SU-DHL-6 (cell line): ENCODE measurements at regions not wholly inside any gene's neighbourhood (a gene's known extent, or its start where the extent isn't known, plus 50 kb on each side); places are given as distances from the start of the nearest gene placed in this dataset.
"Not testable (repeated sequence)": the region's sequence is repeated elsewhere in the genome, so short reads cannot be mapped to it uniquely, and the experiment has no call there.

Experiments used
- H2AFZ ChIP-seq: fragments of 200-600 bp; sonication (generic); 2 replicates; pipeline ENCODE4 v1.6.1; 2014; ENCODE audit warnings: low read depth, mild to moderate bottlenecking, moderate library complexity, mixed read lengths, antibody characterized with exemption, low read length; ENCODE audit not compliant: severe bottlenecking
- H3F3A ChIP-seq: fragments of 200-600 bp; shearing (Covaris generic); 2 replicates; pipeline ENCODE4 v1.6.0; 2016; ENCODE audit warnings: antibody characterized with exemption, mild to moderate bottlenecking; ENCODE audit not compliant: insufficient read depth
- H3K27ac ChIP-seq: fragments of 200-600 bp; sonication (generic); 2 replicates; pipeline ENCODE4 v1.5.1; 2016; ENCODE audit warnings: low read depth, mild to moderate bottlenecking, low read length, moderate library complexity, mixed read lengths
- H3K27me3 ChIP-seq: fragments of 200-600 bp; sonication (generic), shearing (Covaris generic); 2 replicates; pipeline ENCODE4 v1.6.0; 2014; ENCODE audit warnings: mild to moderate bottlenecking, low read length
- H3K36me3 ChIP-seq: fragments of 200-600 bp; sonication (generic); 2 replicates; pipeline ENCODE4 v1.6.1; 2014; ENCODE audit warnings: mild to moderate bottlenecking, low read length, mixed read lengths
- H3K4me2 ChIP-seq: fragments of 300-600, 200-600 bp; shearing (Covaris generic), sonication (generic); 2 replicates; pipeline ENCODE4 v1.6.0; 2014; ENCODE audit warnings: low read length, low read depth, mild to moderate bottlenecking; ENCODE audit not compliant: poor library complexity, severe bottlenecking
- H3K4me3 ChIP-seq: fragments of 200-600 bp; sonication (generic); 2 replicates; pipeline ENCODE4 v1.5.1; 2014; ENCODE audit warnings: antibody characterized with exemption, low read length, mild to moderate bottlenecking, mixed read lengths; ENCODE audit not compliant: insufficient read depth, poor library complexity, severe bottlenecking
- H3K79me2 ChIP-seq: fragments of 200-600 bp; sonication (generic); 2 replicates; pipeline ENCODE4 v1.6.1; 2014; ENCODE audit warnings: mild to moderate bottlenecking, low read length, moderate library complexity; ENCODE audit not compliant: insufficient read depth
- H3K9ac ChIP-seq: fragments of 200-600 bp; sonication (generic); 2 replicates; pipeline ENCODE4 v1.7.0; 2014; ENCODE audit warnings: mild to moderate bottlenecking, low read length
- H3K9me2 ChIP-seq: fragments of 200-600 bp; sonication (generic); replicated peaks from 2 replicates; pipeline ENCODE4 v1.6.1; 2014; ENCODE audit warnings: low read length; ENCODE audit not compliant: insufficient read depth
- H3K9me3 ChIP-seq: fragments of 200-600 bp; sonication (generic); 2 replicates; pipeline ENCODE4 v1.6.1; 2014; ENCODE audit warnings: low read length, mixed read lengths; ENCODE audit not compliant: insufficient read depth
- H4K20me1 ChIP-seq: fragments of 200-600 bp; sonication (generic); 2 replicates; pipeline ENCODE4 v1.6.1; 2014; ENCODE audit warnings: low read depth, mild to moderate bottlenecking, antibody characterized with exemption, low read length, moderate library complexity, mixed read lengths
- EZH2phosphoT487 ChIP-seq: fragments of 200-600 bp; sonication (generic), shearing (Covaris generic); conservative IDR thresholded peaks from 2 replicates; pipeline ENCODE4 v1.6.1; 2018; ENCODE audit warnings: mild to moderate bottlenecking, antibody characterized with exemption, low read length, moderate library complexity, mixed read lengths
- TF ChIP-seq, protein P1 (sequence below): fragments of 200-600 bp; sonication (generic); IDR thresholded peaks from one replicate; pipeline ENCODE4 v1.5.1; 2017; ENCODE audit warnings: antibody characterized with exemption, mild to moderate bottlenecking, low read length, moderate library complexity; ENCODE audit not compliant: insufficient read depth, poor library complexity, severe bottlenecking

DNA sequence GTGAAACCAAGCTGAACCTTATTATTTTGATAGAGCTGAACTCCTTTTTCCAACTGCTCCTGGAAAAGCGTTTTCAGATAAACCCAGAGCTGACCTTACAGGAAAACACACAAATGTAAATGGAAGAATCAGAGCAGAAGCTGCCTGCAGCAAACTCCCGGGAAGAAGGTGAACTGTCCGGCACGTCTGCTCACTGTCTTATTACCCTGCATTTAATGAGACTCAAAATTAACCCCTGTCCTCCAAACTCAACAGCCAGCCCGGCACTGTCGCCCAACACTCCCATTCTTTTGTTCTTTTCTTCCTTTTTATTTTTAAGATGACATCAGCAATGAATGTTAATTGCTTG is 1046.9 kb upstream of the FLRT2 start:
- TF ChIP-seq, protein P1, sequence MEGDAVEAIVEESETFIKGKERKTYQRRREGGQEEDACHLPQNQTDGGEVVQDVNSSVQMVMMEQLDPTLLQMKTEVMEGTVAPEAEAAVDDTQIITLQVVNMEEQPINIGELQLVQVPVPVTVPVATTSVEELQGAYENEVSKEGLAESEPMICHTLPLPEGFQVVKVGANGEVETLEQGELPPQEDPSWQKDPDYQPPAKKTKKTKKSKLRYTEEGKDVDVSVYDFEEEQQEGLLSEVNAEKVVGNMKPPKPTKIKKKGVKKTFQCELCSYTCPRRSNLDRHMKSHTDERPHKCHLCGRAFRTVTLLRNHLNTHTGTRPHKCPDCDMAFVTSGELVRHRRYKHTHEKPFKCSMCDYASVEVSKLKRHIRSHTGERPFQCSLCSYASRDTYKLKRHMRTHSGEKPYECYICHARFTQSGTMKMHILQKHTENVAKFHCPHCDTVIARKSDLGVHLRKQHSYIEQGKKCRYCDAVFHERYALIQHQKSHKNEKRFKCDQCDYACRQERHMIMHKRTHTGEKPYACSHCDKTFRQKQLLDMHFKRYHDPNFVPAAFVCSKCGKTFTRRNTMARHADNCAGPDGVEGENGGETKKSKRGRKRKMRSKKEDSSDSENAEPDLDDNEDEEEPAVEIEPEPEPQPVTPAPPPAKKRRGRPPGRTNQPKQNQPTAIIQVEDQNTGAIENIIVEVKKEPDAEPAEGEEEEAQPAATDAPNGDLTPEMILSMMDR: no peak
- TF ChIP-seq EZH2phosphoT487: no peak
- Histone ChIP-seq H2AFZ (no peak overlapping the region), H3K4me3 (no peak overlapping the region), H3K9ac (no peak overlapping the region), H3K79me2 (no peaks in the 10 kb centered on the region), H3K27me3 (no peaks in the 10 kb centered on the region), H4K20me1 (no peaks in the 10 kb centered on the region), H3K9me3 (no peaks in the 10 kb centered on the region), H3K4me2 (no peak overlapping the region), H3K36me3 (no peaks in the 10 kb centered on the region), H3F3A (no peaks in the 10 kb centered on the region), H3K9me2 (no peaks in the 10 kb centered on the region), H3K27ac (no peak overlapping the region)

DNA sequence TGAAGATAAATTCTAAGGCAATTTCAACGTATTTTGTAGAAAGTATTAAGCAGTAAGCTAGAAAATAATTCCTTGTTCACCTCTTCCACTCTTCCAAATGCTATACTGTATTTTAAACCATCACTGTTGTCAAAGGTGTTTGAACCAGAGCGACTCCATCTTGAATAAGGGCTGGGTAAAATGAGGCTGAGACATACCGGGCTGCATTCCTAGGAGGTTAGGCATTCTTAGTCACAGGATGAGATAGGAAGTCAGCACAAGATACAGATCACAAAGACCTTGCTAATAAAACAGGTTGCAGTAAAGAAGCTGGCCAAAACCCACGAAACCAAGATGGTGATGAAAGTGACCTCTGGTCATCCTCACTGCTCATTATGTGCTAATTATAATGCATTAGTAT is 1045.7 kb upstream of the FLRT2 start:
- not testable (repeated sequence) for H3K27me3 ChIP-seq, H3K4me2 ChIP-seq, H3K9ac ChIP-seq, H3K9me2 ChIP-seq, H3K27ac ChIP-seq, H4K20me1 ChIP-seq, H3F3A ChIP-seq, H3K36me3 ChIP-seq, H3K9me3 ChIP-seq, H3K4me3 ChIP-seq, H3K79me2 ChIP-seq, H2AFZ ChIP-seq

DNA sequence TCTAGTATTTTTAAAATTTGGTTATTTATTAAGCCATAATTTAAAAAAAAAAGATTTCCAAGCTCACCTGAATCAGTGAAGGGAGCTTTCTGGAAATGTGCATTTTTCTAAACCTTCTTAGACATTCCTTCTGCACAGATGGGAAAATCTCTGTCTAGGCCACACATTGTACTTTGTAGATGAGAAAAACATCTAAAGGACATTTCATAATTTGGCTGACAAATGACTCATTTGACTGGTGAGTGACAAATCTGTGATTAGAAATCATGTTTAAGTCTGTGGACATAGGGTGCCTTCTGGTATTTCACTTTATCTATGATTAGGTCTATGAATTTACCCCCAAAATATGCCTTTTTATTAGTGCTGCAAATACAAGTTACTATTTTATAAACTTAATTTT is 1044.9 kb upstream of the FLRT2 start:
- Histone ChIP-seq H3K4me2 (no peak overlapping the region), H3K4me3 (no peak overlapping the region), H4K20me1 (no peaks in the 10 kb centered on the region), H3K79me2 (no peaks in the 10 kb centered on the region), H2AFZ (no peak overlapping the region), H3K9ac (no peak overlapping the region), H3K36me3 (no peaks in the 10 kb centered on the region), H3F3A (no peaks in the 10 kb centered on the region), H3K9me3 (no peaks in the 10 kb centered on the region), H3K27me3 (no peaks in the 10 kb centered on the region), H3K27ac (no peak overlapping the region), H3K9me2 (no peaks in the 10 kb centered on the region)
- TF ChIP-seq EZH2phosphoT487: no peak
- TF ChIP-seq, protein P1: no peak

DNA sequence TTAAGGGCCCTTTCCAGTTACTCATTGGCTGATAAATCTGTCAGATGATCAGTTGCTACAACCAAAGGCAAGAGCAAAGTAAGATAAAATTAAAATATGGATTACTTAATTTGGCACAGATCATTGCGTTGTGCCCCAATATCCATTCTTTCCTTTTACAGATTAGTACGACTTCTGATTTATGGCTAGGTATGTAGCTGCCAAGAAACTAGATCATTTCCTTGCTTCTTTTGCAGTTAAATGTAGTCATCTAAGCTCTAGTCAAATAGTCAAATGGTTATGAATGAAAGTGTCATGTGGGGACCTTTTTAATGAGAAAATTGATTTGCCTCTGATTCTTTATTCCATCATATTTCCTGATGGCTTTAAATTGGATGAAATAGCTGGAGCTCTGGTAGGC is 1039.9 kb upstream of the FLRT2 start:
- Histone ChIP-seq H3K36me3 (no peaks in the 10 kb centered on the region), H3K4me2 (no peak overlapping the region), H4K20me1 (no peaks in the 10 kb centered on the region), H3K9me2 (no peaks in the 10 kb centered on the region), H3K4me3 (no peak overlapping the region), H3K9ac (no peak overlapping the region), H3K27ac (no peak overlapping the region), H3K79me2 (no peaks in the 10 kb centered on the region), H3K27me3 (no peaks in the 10 kb centered on the region), H3K9me3 (no peaks in the 10 kb centered on the region), H2AFZ (no peak overlapping the region), H3F3A (no peaks in the 10 kb centered on the region)
- no peak for TF ChIP-seq EZH2phosphoT487
- TF ChIP-seq, protein P1: no peak
